GM12872 (cell line): ENCODE measurements at regions not wholly inside any gene's neighbourhood (a gene's known extent, or its start where the extent isn't known, plus 50 kb on each side); places are given as distances from the start of the nearest gene placed in this dataset.

Source experiments
- CTCF ChIP-seq: IDR thresholded peaks from 3 replicates; pipeline ENCODE4 v1.5.1; 2011; ENCODE audit warnings: low read depth, mild to moderate bottlenecking, low read length, moderate library complexity; ENCODE audit not compliant: insufficient read depth

GRCh38 chr5:6041977-6042550 is 336.3 kb downstream of the MED10 start:
- no peak for TF ChIP-seq CTCF

- TF ChIP-seq CTCF: no peak
These were observed 339.2 kb downstream of the MED10 start for GRCh38 chr5:6039111-6039510.

GRCh38 chr5:6036006-6036405 is 342.3 kb downstream of the MED10 start:
- no peak for TF ChIP-seq CTCF

GRCh38 chr5:6029811-6030271 is 348.5 kb downstream of the MED10 start:
- no peak for TF ChIP-seq CTCF

GRCh38 chr5:6026766-6027406 is 351.5 kb downstream of the MED10 start:
- no peak for TF ChIP-seq CTCF

- no peak for TF ChIP-seq CTCF
These were observed 358.7 kb downstream of the MED10 start for GRCh38 chr5:6019612-6020011.

GRCh38 chr5:6013506-6013905 is 364.8 kb downstream of the MED10 start:
- no peak for TF ChIP-seq CTCF
